GM21367 (cell line): ENCODE measurements at regions not wholly inside any gene's neighbourhood (a gene's known extent, or its start where the extent isn't known, plus 50 kb on each side); places are given as distances from the start of the nearest gene placed in this dataset.

ENCODE experiments used
- ATAC-seq: cut with Tn5 transposase; IDR thresholded peaks from one replicate; pipeline ENCODE4 v1.9.1; 2021; ENCODE audit not compliant: unreplicated experiment

GRCh38 chr2:216911886-216912285 is 52.0 kb upstream of the TNP1 start:
- ATAC-seq, result no peak

- no peak for ATAC-seq
Observed at GRCh38 chr2:216911008-216911407, 51.1 kb upstream of the TNP1 start.

GRCh38 chr2:216909541-216910210 is 49.8 kb upstream of the TNP1 start:
- ATAC-seq, result no peak
